Transverse colon (tissue), 4 donors: ENCODE measurements at regions not wholly inside any gene's neighbourhood (a gene's known extent, or its start where the extent isn't known, plus 50 kb on each side); places are given as distances from the start of the nearest gene placed in this dataset.

ENCODE experiments used
- DNase-seq: peaks from one replicate; pipeline ENCODE4 v3.0.0-alpha.2; 2019
- H3K27ac ChIP-seq, 4 donors: fragments of 200-600 bp; sonication (generic); 2 replicates each; pipeline ENCODE4 v1.5.1; 2016 to 2018; ENCODE audit warnings: inconsistent platforms in 4 of 4
- H3K27me3 ChIP-seq: fragments of 200-600 bp; sonication (generic); 2 replicates; pipeline ENCODE4 v1.5.1; 2017; ENCODE audit warnings: inconsistent platforms
- H3K36me3 ChIP-seq, 4 donors: fragments of 200-600 bp; sonication (generic); 2 replicates each; pipeline ENCODE4 v1.5.1; 2017 to 2019; ENCODE audit warnings: inconsistent platforms in 4 of 4
- H3K4me1 ChIP-seq, 4 donors: fragments of 200-600 bp; sonication (generic); 2 replicates each; pipeline ENCODE4 v1.5.1; 2017 to 2020; ENCODE audit warnings: inconsistent platforms in 4 of 4
- H3K4me3 ChIP-seq, 4 donors: fragments of 200-600 bp; sonication (generic); 1 replicate in 1 of 4; 2 replicates in 3 of 4; pipeline versions ENCODE4 v1.5.1 to v1.6.1; 2017 to 2019; ENCODE audit warnings: inconsistent platforms in 4 of 4
- H3K9me3 ChIP-seq, 2 donors: fragments of 200-600 bp; sonication (generic); 2 replicates each; pipeline ENCODE4 v1.5.1; 2017 to 2019; ENCODE audit warnings: inconsistent platforms in 2 of 2
- CTCF ChIP-seq, 5 experiments: fragments of 200-600 bp in 3 of 5; fragments of 450-650 bp in 2 of 5; sonication (generic) in 3 of 5; IDR thresholded peaks; 1 replicate in 2 of 5; 2 replicates in 3 of 5; pipeline ENCODE4 v1.5.1; 2016 to 2017; ENCODE audit warnings: antibody characterized with exemption in 5 of 5, inconsistent platforms in 3 of 5, mild to moderate bottlenecking in 2 of 5, moderate library complexity in 1 of 5
- EP300 ChIP-seq: sonication (generic); formaldehyde crosslinking; IDR thresholded peaks from one replicate; pipeline ENCODE4 v1.6.1; 2017; ENCODE audit warnings: antibody characterized with exemption, low read depth
- POLR2A ChIP-seq: fragments of 450-650 bp; IDR thresholded peaks from one replicate; pipeline ENCODE4 v1.6.1; 2016; ENCODE audit warnings: antibody characterized with exemption, mild to moderate bottlenecking, moderate library complexity
- POLR2AphosphoS5 ChIP-seq, 3 donors: sonication (generic); formaldehyde crosslinking; IDR thresholded peaks; one replicate each; pipeline ENCODE4 v1.6.1; 2016; ENCODE audit warnings: antibody characterized with exemption in 3 of 3
- WGBS, 2 donors: methylation state at CpG; one replicate each; pipeline ENCODE4 v1.1.5; 2018; ENCODE audit warnings: low coverage in 1 of 2; 5-methylcytosine and 5-hydroxymethylcytosine counted together
- in situ Hi-C, 4 donors: fragments of 200-750 bp; cut with MboI; loops; one replicate each; pipeline versions ENCODE4 v1.15.0 to v1.15.1; 2017; ENCODE audit warnings: low sequenced_read_pairs in 3 of 4, low pct_ligation_motif_present in 1 of 4, low pct_unique_long_range_greater_than_20kb in 1 of 4
- intact Hi-C: fragments of 100-400 bp; cut with DNase I; formaldehyde crosslinking; loops from one replicate; pipeline ENCODE4 v1.15.1; 2023; ENCODE audit warnings: low total_unique reads

GRCh38 chr18:66219817-66220216 lies 384.1 kb downstream of the CDH19 start:
- Histone ChIP-seq H3K36me3 (no peaks in the 10 kb centered on the region), H3K27me3 (no peaks in the 10 kb centered on the region), H3K4me3 (no peak overlapping the region), H3K9me3 (no peaks in the 10 kb centered on the region), H3K27ac (no peak overlapping the region), H3K4me1 (no peaks in the 10 kb centered on the region)
- DNase-seq: no peak
- 72 to 83% methylated on average over 1 to 2 of the region's 2 CpGs for WGBS, 2 donors
- TF ChIP-seq EP300: no peak
- no peak for TF ChIP-seq POLR2A
- no peak for TF ChIP-seq POLR2AphosphoS5 (IDR thresholded peaks at IDR 0.05)
- TF ChIP-seq CTCF (IDR thresholded peaks at IDR 0.05): no peak
- in situ Hi-C loops (no loop called here), intact Hi-C loops (no loop called here)

GRCh38 chr18:66211749-66212148 lies 392.1 kb downstream of the CDH19 start:
- Histone ChIP-seq H3K9me3 (no peaks in the 10 kb centered on the region), H3K36me3 (no peaks in the 10 kb centered on the region), H3K4me3 (no peak overlapping the region), H3K27ac (no peak overlapping the region), H3K27me3 (no peaks in the 10 kb centered on the region), H3K4me1 (no peaks in the 10 kb centered on the region)
- in situ Hi-C loops: no loop called here
- intact Hi-C loops: no loop called here
- WGBS, 2 donors: 40 to 48% methylated on average over 1 of the region's 1 CpG
- DNase-seq: no peak
- TF ChIP-seq EP300: no peak
- no peak for TF ChIP-seq POLR2A

- Histone ChIP-seq H3K9me3 (no peaks in the 10 kb centered on the region), H3K4me1 (no peaks in the 10 kb centered on the region), H3K27ac (no peak overlapping the region), H3K27me3 (no peaks in the 10 kb centered on the region), H3K4me3 (no peak overlapping the region), H3K36me3 (no peaks in the 10 kb centered on the region)
- no peak for DNase-seq
- WGBS, 2 donors: 94% methylated on average over 3 of the region's 3 CpGs
- TF ChIP-seq POLR2AphosphoS5 (IDR thresholded peaks at IDR 0.05): no peak
- no peak for TF ChIP-seq POLR2A
- TF ChIP-seq EP300: no peak
- TF ChIP-seq CTCF (IDR thresholded peaks at IDR 0.05): no peak
- intact Hi-C loops: no loop called here
- in situ Hi-C loops: no loop called here
Observed at GRCh38 chr18:66210875-66211274, 393.0 kb downstream of the CDH19 start.

- in situ Hi-C loops: no loop called here
- TF ChIP-seq POLR2AphosphoS5 (IDR thresholded peaks at IDR 0.05): no peak
- no peak for TF ChIP-seq CTCF (IDR thresholded peaks at IDR 0.05)
- TF ChIP-seq POLR2A: no peak
- TF ChIP-seq EP300: no peak
- WGBS, 2 donors: 71 to 76% methylated on average over 3 to 4 of the region's 4 CpGs
Observed at GRCh38 chr18:66209656-66210055, 394.2 kb downstream of the CDH19 start.

GRCh38 chr18:66196805-66197204 lies 407.1 kb downstream of the CDH19 start:
- intact Hi-C loops: no loop called here
- no peak overlapping the region for H3K27ac ChIP-seq
- H3K9me3 ChIP-seq: no peaks in the 10 kb centered on the region
- no peak overlapping the region for H3K4me3 ChIP-seq
- no peak for DNase-seq
- in situ Hi-C loops: no loop called here
- H3K4me1 ChIP-seq: no peaks in the 10 kb centered on the region
- TF ChIP-seq CTCF (IDR thresholded peaks at IDR 0.05) (no peak), POLR2AphosphoS5 (IDR thresholded peaks at IDR 0.05) (no peak), EP300 (no peak), POLR2A (no peak)
- H3K27me3 ChIP-seq: no peaks in the 10 kb centered on the region
- no peaks in the 10 kb centered on the region for H3K36me3 ChIP-seq
- whole genome bisulfite sequencing, 2 donors: 0% methylated on average over 1 of the region's 1 CpG; no CpG with 5 or more reads in 1 of the 2 donors

More at GRCh38 chr18:66209656-66210055, 394.2 kb downstream of the CDH19 start:
- intact Hi-C loops: no loop called here
- DNase-seq: no peak
- H3K27me3 ChIP-seq: no peaks in the 10 kb centered on the region
- no peaks in the 10 kb centered on the region for H3K9me3 ChIP-seq
- no peak overlapping the region for H3K27ac ChIP-seq
- no peaks in the 10 kb centered on the region for H3K4me1 ChIP-seq
- H3K4me3 ChIP-seq: no peak overlapping the region
- no peaks in the 10 kb centered on the region for H3K36me3 ChIP-seq
